ENCODE measurements at regions not wholly inside any gene's neighbourhood (a gene's known extent, or its start where the extent isn't known, plus 50 kb on each side); places are given as distances from the start of the nearest gene placed in this dataset.

DNA sequence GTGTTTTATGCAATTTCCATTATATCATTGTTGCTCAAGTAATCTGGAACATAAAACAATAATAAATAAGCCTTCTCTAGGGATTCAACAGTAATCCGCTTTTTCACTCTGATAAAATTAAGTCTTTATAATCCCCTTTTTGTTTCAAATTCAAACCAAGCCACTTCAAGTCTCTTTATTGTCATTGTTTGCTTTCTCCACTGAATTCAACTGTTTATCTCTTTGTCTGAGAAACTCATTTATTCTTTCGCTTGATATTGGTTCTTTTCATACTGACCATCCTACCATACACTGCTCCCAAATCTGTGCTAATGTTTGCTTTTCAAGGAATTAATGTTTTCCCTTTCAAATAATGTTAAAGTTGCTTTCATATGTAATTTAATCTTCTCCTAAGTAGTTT lies 550.4 kb upstream of the PCDH15 start:
- no peak overlapping the region for H3K27ac Mint-ChIP-seq
- no peaks in the 10 kb centered on the region for H3K9me3 Mint-ChIP-seq (ENCODE audit: low read depth)
- no peaks in the 10 kb centered on the region for H3K27me3 Mint-ChIP-seq
- peaks cover 2% of the 10 kb centered on the region for H3K4me1 Mint-ChIP-seq (ENCODE audit: low read depth)
- TF ChIP-seq, protein P1, sequence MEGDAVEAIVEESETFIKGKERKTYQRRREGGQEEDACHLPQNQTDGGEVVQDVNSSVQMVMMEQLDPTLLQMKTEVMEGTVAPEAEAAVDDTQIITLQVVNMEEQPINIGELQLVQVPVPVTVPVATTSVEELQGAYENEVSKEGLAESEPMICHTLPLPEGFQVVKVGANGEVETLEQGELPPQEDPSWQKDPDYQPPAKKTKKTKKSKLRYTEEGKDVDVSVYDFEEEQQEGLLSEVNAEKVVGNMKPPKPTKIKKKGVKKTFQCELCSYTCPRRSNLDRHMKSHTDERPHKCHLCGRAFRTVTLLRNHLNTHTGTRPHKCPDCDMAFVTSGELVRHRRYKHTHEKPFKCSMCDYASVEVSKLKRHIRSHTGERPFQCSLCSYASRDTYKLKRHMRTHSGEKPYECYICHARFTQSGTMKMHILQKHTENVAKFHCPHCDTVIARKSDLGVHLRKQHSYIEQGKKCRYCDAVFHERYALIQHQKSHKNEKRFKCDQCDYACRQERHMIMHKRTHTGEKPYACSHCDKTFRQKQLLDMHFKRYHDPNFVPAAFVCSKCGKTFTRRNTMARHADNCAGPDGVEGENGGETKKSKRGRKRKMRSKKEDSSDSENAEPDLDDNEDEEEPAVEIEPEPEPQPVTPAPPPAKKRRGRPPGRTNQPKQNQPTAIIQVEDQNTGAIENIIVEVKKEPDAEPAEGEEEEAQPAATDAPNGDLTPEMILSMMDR (IDR thresholded peaks at IDR 0.05; ENCODE audit: unreplicated experiment): no peak
- no peak overlapping the region for H3K4me3 Mint-ChIP-seq (ENCODE audit: low read depth)
- DNase-seq (ENCODE audit: low spot score, unreplicated experiment): no peak
- H3K36me3 Mint-ChIP-seq (ENCODE audit: insufficient read depth): no peaks in the 10 kb centered on the region

DNA sequence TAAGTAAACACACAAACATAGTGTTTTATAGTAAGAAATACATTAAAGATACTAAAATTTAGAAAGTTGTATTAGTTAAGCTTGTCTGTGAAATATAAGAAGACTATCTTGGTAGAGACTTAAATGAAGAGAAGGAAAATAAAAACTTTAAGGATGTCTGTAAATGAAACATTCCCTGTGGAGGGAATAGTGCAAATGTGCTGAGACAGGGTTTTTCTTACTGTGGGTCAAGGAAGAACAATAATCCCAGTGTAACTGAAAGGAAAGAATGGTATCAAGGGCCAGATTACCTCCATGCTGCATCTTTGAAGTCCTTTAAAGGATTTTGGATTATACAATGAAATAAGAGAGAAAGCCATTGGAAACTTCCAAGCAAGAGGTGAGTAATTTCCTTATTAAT lies 547.5 kb upstream of the PCDH15 start:
- no peak overlapping the region for H3K4me3 Mint-ChIP-seq (ENCODE audit: low read depth)
- no peaks in the 10 kb centered on the region for H3K36me3 Mint-ChIP-seq (ENCODE audit: insufficient read depth)
- no peak overlapping the region for H3K27ac Mint-ChIP-seq
- H3K27me3 Mint-ChIP-seq: no peaks in the 10 kb centered on the region
- TF ChIP-seq, protein P1 (IDR thresholded peaks at IDR 0.05; ENCODE audit: unreplicated experiment): no peak
- no peaks in the 10 kb centered on the region for H3K9me3 Mint-ChIP-seq (ENCODE audit: low read depth)
- H3K4me1 Mint-ChIP-seq (ENCODE audit: low read depth): peaks cover 6% of the 10 kb centered on the region
- DNase-seq (ENCODE audit: low spot score, unreplicated experiment): no peak

DNA sequence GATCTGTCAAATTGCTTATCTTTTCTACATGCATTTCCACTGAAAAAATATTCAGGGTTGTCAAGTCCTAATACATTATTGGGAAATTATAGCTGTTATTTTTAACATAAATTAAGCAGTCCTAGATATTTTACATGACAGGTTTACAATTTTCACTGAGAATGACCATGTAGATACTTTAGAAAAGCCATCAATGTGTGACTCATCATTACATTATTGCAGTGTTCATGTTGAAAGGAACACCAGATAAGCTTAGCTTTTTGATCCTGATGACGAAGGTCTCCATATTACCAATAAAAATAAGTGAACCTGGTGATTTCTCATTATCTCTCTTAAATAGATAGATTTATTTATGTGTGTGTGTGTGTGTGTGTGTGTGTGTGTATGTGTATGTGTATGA lies 529.5 kb upstream of the PCDH15 start:
- Mint-ChIP-seq H3K36me3 (ENCODE audit: insufficient read depth) (no peaks in the 10 kb centered on the region), H3K27ac (no peak overlapping the region), H3K27me3 (no peaks in the 10 kb centered on the region), H3K4me1 (ENCODE audit: low read depth) (peaks cover 3% of the 10 kb centered on the region), H3K4me3 (ENCODE audit: low read depth) (no peak overlapping the region), H3K9me3 (ENCODE audit: low read depth) (no peaks in the 10 kb centered on the region)
- TF ChIP-seq, protein P1 (IDR thresholded peaks at IDR 0.05; ENCODE audit: unreplicated experiment): no peak
- no peak for DNase-seq (ENCODE audit: low spot score, unreplicated experiment)

DNA sequence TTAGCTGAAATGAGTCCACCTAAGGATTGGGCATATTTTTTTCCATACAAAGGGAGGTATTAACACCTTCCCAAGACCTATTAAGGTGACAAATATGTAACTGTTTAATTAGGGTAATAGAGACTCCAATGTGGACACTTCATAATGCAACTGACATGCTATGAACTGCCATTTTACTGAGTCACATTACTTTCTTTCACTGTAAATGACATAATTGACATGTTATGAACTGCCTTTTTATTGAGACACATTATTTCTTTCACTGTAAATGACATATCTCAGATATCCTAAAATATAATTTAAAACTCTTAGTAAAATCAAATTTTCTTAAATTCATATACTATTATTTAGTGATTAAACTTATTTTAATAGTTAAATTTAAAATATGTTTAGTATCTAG lies 528.8 kb upstream of the PCDH15 start:
- no peaks in the 10 kb centered on the region for H3K36me3 Mint-ChIP-seq (ENCODE audit: insufficient read depth)
- TF ChIP-seq, protein P1 (IDR thresholded peaks at IDR 0.05; ENCODE audit: unreplicated experiment): no peak
- no peak overlapping the region for H3K27ac Mint-ChIP-seq
- no peaks in the 10 kb centered on the region for H3K9me3 Mint-ChIP-seq (ENCODE audit: low read depth)
- no peaks in the 10 kb centered on the region for H3K27me3 Mint-ChIP-seq
- H3K4me1 Mint-ChIP-seq (ENCODE audit: low read depth): no peaks in the 10 kb centered on the region
- no peak overlapping the region for H3K4me3 Mint-ChIP-seq (ENCODE audit: low read depth)
- DNase-seq (ENCODE audit: low spot score, unreplicated experiment): no peak

DNA sequence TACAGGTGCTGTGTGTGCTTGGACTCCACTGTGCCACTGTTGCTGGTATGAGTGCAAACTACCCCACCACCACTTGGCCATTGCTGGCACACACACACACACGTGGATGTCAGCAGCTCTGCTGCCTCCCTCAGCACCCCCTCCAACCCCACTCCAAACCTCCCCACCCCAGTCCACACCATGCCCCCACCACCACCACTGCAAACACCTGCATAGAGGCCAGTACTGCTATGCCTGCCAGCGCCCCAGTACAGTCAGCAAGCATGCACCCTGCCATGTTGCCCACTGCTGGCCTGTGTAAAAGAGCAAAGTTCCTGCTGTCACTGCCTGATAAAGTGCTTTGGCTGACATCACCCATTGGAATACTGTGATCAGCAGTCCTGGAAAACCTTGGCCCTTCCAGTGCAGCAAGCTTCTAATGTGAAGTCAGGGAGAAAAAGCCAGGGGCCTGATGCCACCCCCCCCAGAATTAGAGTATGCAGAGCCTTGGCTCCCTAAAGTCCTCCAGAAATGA lies 519.2 kb upstream of the PCDH15 start:
- TF ChIP-seq, protein P1 (IDR thresholded peaks at IDR 0.05; ENCODE audit: unreplicated experiment): no peak
- no peak for DNase-seq (ENCODE audit: low spot score, unreplicated experiment)
- Mint-ChIP-seq H3K36me3 (ENCODE audit: insufficient read depth) (no peaks in the 10 kb centered on the region), H3K27ac (no peak overlapping the region), H3K4me3 (ENCODE audit: low read depth) (no peak overlapping the region), H3K27me3 (no peaks in the 10 kb centered on the region), H3K9me3 (ENCODE audit: low read depth) (no peaks in the 10 kb centered on the region), H3K4me1 (ENCODE audit: low read depth) (no peaks in the 10 kb centered on the region)
